NB4 (cell line): ENCODE measurements at regions not wholly inside any gene's neighbourhood (a gene's known extent, or its start where the extent isn't known, plus 50 kb on each side); places are given as distances from the start of the nearest gene placed in this dataset.

Experiments
- DNase-seq: peaks from one replicate; pipeline ENCODE4 v3.0.0; 2010; ENCODE audit warnings: low read depth
- H3K4me3 ChIP-seq: one replicate; pipeline ENCODE4 v1.5.1; 2011; ENCODE audit warnings: mild to moderate bottlenecking, low read depth, low read length, moderate library complexity
- CTCF ChIP-seq: IDR thresholded peaks from one replicate; pipeline ENCODE4 v1.5.1; 2012; ENCODE audit warnings: low read depth, low read length
- MAX ChIP-seq: IDR thresholded peaks from 2 replicates; pipeline ENCODE4 v1.6.1; 2011; ENCODE audit warnings: low read depth, low read length
- MYC ChIP-seq: IDR thresholded peaks from 2 replicates; pipeline ENCODE4 v1.6.1; 2011; ENCODE audit warnings: low read depth, low read length
- POLR2A ChIP-seq: IDR thresholded peaks from 2 replicates; pipeline ENCODE4 v1.6.1; 2011; ENCODE audit warnings: mild to moderate bottlenecking; ENCODE audit not compliant: insufficient read length; ENCODE audit errors: extremely low read depth

DNA sequence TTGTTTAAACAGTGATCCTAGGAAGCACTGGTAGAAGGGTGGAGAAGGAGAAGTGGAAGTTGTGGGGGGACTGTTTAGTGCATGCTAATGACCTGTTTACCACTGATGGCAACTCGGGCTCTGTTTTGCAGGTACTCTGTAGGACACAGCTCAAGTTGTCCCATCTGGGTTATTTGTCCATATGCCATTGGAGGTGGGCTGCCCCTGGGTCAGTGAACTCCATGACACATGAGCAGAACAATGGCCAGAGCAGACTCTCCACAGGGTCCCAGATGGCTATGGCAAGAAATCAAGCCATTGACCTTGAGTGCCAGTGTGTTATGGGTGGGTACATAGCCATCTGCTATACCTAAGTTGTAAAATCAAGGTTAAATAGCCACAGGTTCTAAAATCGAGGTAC, 175.9 kb downstream of the GAS1 start:
- TF ChIP-seq CTCF = no peak
- TF ChIP-seq MAX = no peak
- no peak for TF ChIP-seq POLR2A
- TF ChIP-seq MYC = no peak
- H3K4me3 ChIP-seq = no peak overlapping the region
- DNase-seq = no peak

DNA sequence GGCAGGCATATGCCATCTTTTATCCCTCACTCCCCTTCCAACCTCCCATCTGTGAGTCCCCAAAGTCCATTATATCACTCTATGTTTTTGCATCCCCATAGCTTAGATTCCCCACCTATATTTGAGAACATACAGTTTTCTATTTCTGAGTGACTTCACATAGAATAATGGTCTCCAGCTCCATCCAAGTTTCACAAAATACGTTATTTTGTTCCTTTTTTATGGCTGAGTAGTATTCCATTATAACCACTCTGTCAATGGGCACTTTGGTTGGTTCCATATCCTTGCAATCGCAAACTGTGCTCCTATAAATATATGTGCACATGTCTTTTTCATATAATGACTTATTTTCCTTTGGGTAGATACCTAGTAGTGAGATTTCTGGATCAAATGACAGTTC, 178.6 kb downstream of the GAS1 start:
- DNase-seq = no peak
- no peak overlapping the region for H3K4me3 ChIP-seq
- TF ChIP-seq CTCF (no peak), MAX (no peak)

GRCh38 chr9:86768020-86768419, 179.3 kb downstream of the GAS1 start:
- DNase-seq = no peak
- no peak overlapping the region for H3K4me3 ChIP-seq
- TF ChIP-seq MYC (no peak), POLR2A (no peak), CTCF (no peak), MAX (no peak)

DNA sequence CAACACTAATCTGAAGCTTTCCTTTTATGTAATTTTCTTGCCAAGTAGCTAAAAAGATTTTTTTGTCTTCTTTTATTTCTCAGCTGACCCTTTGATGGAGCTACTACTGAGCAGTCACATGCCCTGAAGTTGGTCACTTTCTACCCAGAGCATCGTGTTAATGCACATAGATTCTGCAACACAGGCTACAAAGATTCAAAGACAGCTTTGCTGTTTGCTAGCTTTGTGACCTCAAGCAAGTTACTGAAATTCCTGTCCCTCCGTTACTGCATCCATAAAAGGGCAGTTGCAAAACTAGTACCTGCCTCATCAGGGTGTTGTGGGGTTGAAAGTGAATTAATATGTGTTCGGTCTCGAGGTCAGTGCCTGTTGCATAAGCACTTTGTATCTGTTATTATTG, 179.9 kb downstream of the GAS1 start:
- TF ChIP-seq CTCF (no peak), POLR2A (no peak), MAX (no peak), MYC (no peak)
- H3K4me3 ChIP-seq = no peak overlapping the region
- no peak for DNase-seq

- peak; percentile 73 for DNase-seq
- H3K4me3 ChIP-seq = no peak overlapping the region
- no peak for TF ChIP-seq POLR2A
- TF ChIP-seq MYC = no peak
- TF ChIP-seq MAX = no peak
- TF ChIP-seq CTCF = no peak
Measured at GRCh38 chr9:86766912-86767311, 180.4 kb downstream of the GAS1 start.

DNA sequence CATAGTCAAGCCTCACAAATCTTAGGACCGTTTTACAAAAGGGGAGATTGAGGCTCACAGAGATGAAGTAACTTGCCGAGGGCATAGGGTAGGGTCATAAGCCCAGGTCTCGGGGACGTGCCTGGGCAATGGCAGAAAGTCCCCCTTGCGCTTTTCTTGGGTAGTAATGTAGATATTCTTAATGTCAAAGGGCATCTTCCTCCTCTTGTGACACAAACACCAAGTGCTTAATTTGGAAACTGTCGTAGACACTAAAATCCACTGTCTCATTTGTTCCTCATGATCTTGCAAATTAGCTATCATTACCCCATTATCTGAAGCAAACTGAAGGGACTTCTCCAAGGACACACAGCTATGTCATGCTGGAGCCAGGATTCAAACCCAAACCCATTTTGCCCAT, 180.8 kb downstream of the GAS1 start:
- no peak overlapping the region for H3K4me3 ChIP-seq
- DNase-seq = no peak
- no peak for TF ChIP-seq MAX
- TF ChIP-seq CTCF = no peak
- TF ChIP-seq MYC = no peak
- TF ChIP-seq POLR2A = no peak
